Testis (tissue), 2 donors: ENCODE measurements at regions not wholly inside any gene's neighbourhood (a gene's known extent, or its start where the extent isn't known, plus 50 kb on each side); places are given as distances from the start of the nearest gene placed in this dataset.
"Not testable (repeated sequence)": the region's sequence is repeated elsewhere in the genome, so short reads cannot be mapped to it uniquely, and the experiment has no call there.

Experiments
- POLR2A ChIP-seq: fragments of 450-650 bp; IDR thresholded peaks from one replicate; pipeline ENCODE4 v1.6.1; 2017; ENCODE audit warnings: antibody characterized with exemption, mild to moderate bottlenecking, moderate library complexity
- TF ChIP-seq, protein P1 (sequence below), 3 experiments: fragments of 450-650 bp in 2 of 3; fragments of 200-600 bp in 1 of 3; sonication (generic) in 1 of 3; IDR thresholded peaks; one replicate each; pipeline ENCODE4 v1.5.1; 2016 to 2019; ENCODE audit warnings: antibody characterized with exemption in 3 of 3, mild to moderate bottlenecking in 2 of 3, moderate library complexity in 1 of 3

DNA sequence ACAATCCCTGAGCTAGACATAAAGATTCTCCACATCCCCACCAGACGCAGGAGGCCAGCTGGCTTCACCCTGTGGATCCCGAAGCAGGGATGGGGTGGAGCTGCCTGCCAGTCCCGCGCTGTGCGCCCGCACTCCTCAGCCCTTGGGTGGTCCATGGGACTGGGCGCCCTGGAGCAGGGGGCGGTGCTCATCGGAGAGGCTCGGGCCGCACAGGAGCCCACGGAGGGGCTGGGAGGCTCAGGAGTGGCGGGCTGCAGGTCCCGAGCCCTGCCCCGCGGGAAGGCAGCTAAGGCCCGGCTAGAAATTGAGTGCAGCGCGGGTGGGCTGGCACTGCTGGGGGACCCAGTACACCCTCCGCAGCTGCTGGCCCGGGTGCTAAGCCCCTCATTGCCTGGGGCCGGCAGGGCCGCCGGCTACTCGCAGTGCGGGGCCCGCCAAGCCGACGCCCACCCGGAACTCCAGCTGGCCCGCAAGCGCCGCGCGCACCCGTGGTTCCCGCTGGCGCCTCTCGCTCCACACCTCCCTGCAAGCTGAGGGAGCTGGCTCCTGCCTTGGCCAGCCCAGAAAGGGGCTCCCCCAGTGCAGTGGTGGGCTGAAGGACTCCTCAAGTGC lies 1032.2 kb upstream of the PCDH20 start:
- TF ChIP-seq, protein P1, sequence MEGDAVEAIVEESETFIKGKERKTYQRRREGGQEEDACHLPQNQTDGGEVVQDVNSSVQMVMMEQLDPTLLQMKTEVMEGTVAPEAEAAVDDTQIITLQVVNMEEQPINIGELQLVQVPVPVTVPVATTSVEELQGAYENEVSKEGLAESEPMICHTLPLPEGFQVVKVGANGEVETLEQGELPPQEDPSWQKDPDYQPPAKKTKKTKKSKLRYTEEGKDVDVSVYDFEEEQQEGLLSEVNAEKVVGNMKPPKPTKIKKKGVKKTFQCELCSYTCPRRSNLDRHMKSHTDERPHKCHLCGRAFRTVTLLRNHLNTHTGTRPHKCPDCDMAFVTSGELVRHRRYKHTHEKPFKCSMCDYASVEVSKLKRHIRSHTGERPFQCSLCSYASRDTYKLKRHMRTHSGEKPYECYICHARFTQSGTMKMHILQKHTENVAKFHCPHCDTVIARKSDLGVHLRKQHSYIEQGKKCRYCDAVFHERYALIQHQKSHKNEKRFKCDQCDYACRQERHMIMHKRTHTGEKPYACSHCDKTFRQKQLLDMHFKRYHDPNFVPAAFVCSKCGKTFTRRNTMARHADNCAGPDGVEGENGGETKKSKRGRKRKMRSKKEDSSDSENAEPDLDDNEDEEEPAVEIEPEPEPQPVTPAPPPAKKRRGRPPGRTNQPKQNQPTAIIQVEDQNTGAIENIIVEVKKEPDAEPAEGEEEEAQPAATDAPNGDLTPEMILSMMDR (IDR thresholded peaks at IDR 0.05) = not testable (repeated sequence)
- not testable (repeated sequence) for TF ChIP-seq POLR2A
